ENCODE measurements at regions not wholly inside any gene's neighbourhood (a gene's known extent, or its start where the extent isn't known, plus 50 kb on each side); places are given as distances from the start of the nearest gene placed in this dataset.

DNA sequence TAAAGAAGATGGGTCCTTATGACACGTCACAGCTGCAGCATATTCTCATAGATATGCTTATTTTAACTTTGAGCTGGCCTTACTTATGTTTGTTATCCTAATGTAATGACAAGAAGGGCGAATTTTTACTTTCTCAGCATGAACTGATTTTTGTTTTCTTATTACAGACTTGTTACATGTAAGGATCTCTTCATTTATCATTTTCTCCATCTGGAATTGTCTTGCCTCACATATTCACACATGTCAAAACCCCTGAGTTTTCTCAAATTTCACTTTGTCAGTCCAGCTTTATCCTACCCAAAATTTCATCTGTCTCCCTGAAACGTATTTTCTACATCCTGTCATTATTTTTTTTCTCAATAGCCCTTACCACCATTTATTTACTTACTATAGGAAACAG is 1774.0 kb upstream of the PRR20A start:
- TF ChIP-seq POLR2AphosphoS5 (IDR thresholded peaks at IDR 0.05; ENCODE audit: insufficient read depth, low read depth, low read length) (no peak), MYC (IDR thresholded peaks at IDR 0.05; ENCODE audit: low read depth, low read length) (no peak), POLR2A (IDR thresholded peaks at IDR 0.05; ENCODE audit: low read depth, low read length) (no peak), EZH2 (IDR thresholded peaks at IDR 0.05; ENCODE audit: borderline replicate concordance, low read depth, low read length, severe bottlenecking) (no peak), JUN (IDR thresholded peaks at IDR 0.05; ENCODE audit: borderline replicate concordance, insufficient read depth, insufficient read length, low read depth) (no peak)
- TF ChIP-seq, protein P1, sequence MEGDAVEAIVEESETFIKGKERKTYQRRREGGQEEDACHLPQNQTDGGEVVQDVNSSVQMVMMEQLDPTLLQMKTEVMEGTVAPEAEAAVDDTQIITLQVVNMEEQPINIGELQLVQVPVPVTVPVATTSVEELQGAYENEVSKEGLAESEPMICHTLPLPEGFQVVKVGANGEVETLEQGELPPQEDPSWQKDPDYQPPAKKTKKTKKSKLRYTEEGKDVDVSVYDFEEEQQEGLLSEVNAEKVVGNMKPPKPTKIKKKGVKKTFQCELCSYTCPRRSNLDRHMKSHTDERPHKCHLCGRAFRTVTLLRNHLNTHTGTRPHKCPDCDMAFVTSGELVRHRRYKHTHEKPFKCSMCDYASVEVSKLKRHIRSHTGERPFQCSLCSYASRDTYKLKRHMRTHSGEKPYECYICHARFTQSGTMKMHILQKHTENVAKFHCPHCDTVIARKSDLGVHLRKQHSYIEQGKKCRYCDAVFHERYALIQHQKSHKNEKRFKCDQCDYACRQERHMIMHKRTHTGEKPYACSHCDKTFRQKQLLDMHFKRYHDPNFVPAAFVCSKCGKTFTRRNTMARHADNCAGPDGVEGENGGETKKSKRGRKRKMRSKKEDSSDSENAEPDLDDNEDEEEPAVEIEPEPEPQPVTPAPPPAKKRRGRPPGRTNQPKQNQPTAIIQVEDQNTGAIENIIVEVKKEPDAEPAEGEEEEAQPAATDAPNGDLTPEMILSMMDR (IDR thresholded peaks at IDR 0.05; ENCODE audit: extremely low read depth in 1 of 2, insufficient read depth in 1 of 2, low read depth in 1 of 2, low read length in 2 of 2), result no peak
- TF ChIP-seq, protein P2, sequence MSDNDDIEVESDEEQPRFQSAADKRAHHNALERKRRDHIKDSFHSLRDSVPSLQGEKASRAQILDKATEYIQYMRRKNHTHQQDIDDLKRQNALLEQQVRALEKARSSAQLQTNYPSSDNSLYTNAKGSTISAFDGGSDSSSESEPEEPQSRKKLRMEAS (IDR thresholded peaks at IDR 0.05; ENCODE audit: insufficient read depth, insufficient read length), result no peak
